DND-41 (cell line): ENCODE measurements at regions not wholly inside any gene's neighbourhood (a gene's known extent, or its start where the extent isn't known, plus 50 kb on each side); places are given as distances from the start of the nearest gene placed in this dataset.

Source experiments
- ATAC-seq: fragments of 200-7000 bp; cut with Tn5 transposase; 3 replicates; pipeline ENCODE4 v1.9.1; 2021; ENCODE audit warnings: low read depth; ENCODE audit not compliant: insufficient read depth
- DNase-seq: peaks from one replicate; pipeline ENCODE4 v3.0.0-alpha.2; 2020
- H2AFZ ChIP-seq: 2 replicates; pipeline ENCODE4 v1.6.0; 2012; ENCODE audit warnings: low read depth, low read length
- H3K27ac ChIP-seq: 2 replicates; pipeline ENCODE4 v1.5.1; 2012; ENCODE audit warnings: low read length, inconsistent platforms
- H3K27me3 ChIP-seq: fragments of 200-600 bp; sonication (generic); 2 replicates; pipeline ENCODE4 v1.6.0; 2012; ENCODE audit warnings: low read length, mild to moderate bottlenecking, inconsistent platforms; ENCODE audit not compliant: insufficient read depth, poor library complexity
- H3K36me3 ChIP-seq: 2 replicates; pipeline ENCODE4 v1.5.1; 2012; ENCODE audit warnings: low read length, inconsistent platforms; ENCODE audit not compliant: insufficient read depth
- H3K4me1 ChIP-seq: 2 replicates; pipeline ENCODE4 v1.5.1; 2012; ENCODE audit warnings: mild to moderate bottlenecking, low read length; ENCODE audit not compliant: insufficient read depth
- H3K4me2 ChIP-seq: 2 replicates; pipeline ENCODE4 v1.6.0; 2012; ENCODE audit warnings: mild to moderate bottlenecking, moderate library complexity, low read length, inconsistent platforms; ENCODE audit not compliant: insufficient read depth
- H3K4me3 ChIP-seq, 2 experiments: fragments of 200-600 bp in 1 of 2; shearing (Covaris generic) in 1 of 2; 2 replicates each; pipeline ENCODE4 v1.5.1; 2012 to 2016; ENCODE audit warnings: inconsistent platforms in 2 of 2, low read length in 2 of 2, mild to moderate bottlenecking in 2 of 2, low read depth in 1 of 2, moderate library complexity in 1 of 2
- H3K79me2 ChIP-seq: 2 replicates; pipeline ENCODE4 v1.6.0; 2012; ENCODE audit warnings: low read length, inconsistent platforms; ENCODE audit not compliant: insufficient read depth
- H3K9ac ChIP-seq: 2 replicates; pipeline ENCODE4 v1.6.0; 2012; ENCODE audit warnings: low read depth, mild to moderate bottlenecking, inconsistent platforms, low read length, moderate library complexity
- H3K9me3 ChIP-seq: 2 replicates; pipeline ENCODE4 v1.5.1; 2012; ENCODE audit warnings: low read length, moderate library complexity, mild to moderate bottlenecking, inconsistent platforms; ENCODE audit not compliant: insufficient read depth, severe bottlenecking
- H4K20me1 ChIP-seq: 2 replicates; pipeline ENCODE4 v1.6.0; 2012; ENCODE audit warnings: low read length; ENCODE audit not compliant: insufficient read depth
- CTCF ChIP-seq: IDR thresholded peaks from 2 replicates; pipeline ENCODE4 v1.5.1; 2012; ENCODE audit warnings: borderline replicate concordance, low read length, moderate library complexity, mild to moderate bottlenecking; ENCODE audit not compliant: poor library complexity, severe bottlenecking; ENCODE audit errors: extremely low read depth
- EZH2 ChIP-seq: IDR thresholded peaks from 3 replicates; pipeline ENCODE4 v1.6.1; 2012; ENCODE audit warnings: borderline replicate concordance, low read depth, mild to moderate bottlenecking, moderate library complexity, low read length, inconsistent platforms; ENCODE audit not compliant: severe bottlenecking

- Histone ChIP-seq H4K20me1 (no peaks in the 10 kb centered on the region), H3K9ac (no peak overlapping the region), H3K27ac (no peak overlapping the region), H3K4me1 (no peaks in the 10 kb centered on the region), H3K36me3 (no peaks in the 10 kb centered on the region), H3K79me2 (no peaks in the 10 kb centered on the region), H3K4me2 (no peak overlapping the region), H3K27me3 (no peaks in the 10 kb centered on the region), H3K9me3 (no peaks in the 10 kb centered on the region), H3K4me3 (no peak overlapping the region), H2AFZ (no peak overlapping the region)
- ATAC-seq (no peak), DNase-seq (no peak)
- TF ChIP-seq EZH2 (no peak), CTCF (no peak)
These were observed 51.8 kb upstream of the GALNT15 start for GRCh38 chr3:16122661-16123060.

- Histone ChIP-seq H2AFZ (no peak overlapping the region), H3K27me3 (no peaks in the 10 kb centered on the region), H3K9me3 (no peaks in the 10 kb centered on the region), H3K36me3 (no peaks in the 10 kb centered on the region), H3K4me2 (no peak overlapping the region), H3K9ac (no peak overlapping the region), H4K20me1 (no peaks in the 10 kb centered on the region), H3K79me2 (no peaks in the 10 kb centered on the region), H3K27ac (no peak overlapping the region), H3K4me3 (no peak overlapping the region), H3K4me1 (no peaks in the 10 kb centered on the region)
- DNase-seq (no peak), ATAC-seq (no peak)
- TF ChIP-seq EZH2 (no peak), CTCF (no peak)
These were observed 49.8 kb upstream of the GALNT15 start for GRCh38 chr3:16124636-16125035.
